Stimulated activated naive CD4-positive, alpha-beta T cell (primary cell): ENCODE measurements at regions not wholly inside any gene's neighbourhood (a gene's known extent, or its start where the extent isn't known, plus 50 kb on each side); places are given as distances from the start of the nearest gene placed in this dataset.

Experiments
- DNase-seq, 6 experiments: peaks; one replicate each; lab custom pipeline; 2025; lab: John Stamatoyannopoulos, UW

GRCh38 chr3:159934216-159934615, 54.4 kb upstream of the IL12A start:
- DNase-seq = no peak

GRCh38 chr3:159936541-159936940, 52.1 kb upstream of the IL12A start:
- DNase-seq = no peak

- no peak for DNase-seq
Measured at GRCh38 chr3:159937561-159938166, 51.0 kb upstream of the IL12A start.

GRCh38 chr3:159938714-159939113, 49.9 kb upstream of the IL12A start:
- DNase-seq = no peak
